HG03196 (cell line): ENCODE measurements at regions not wholly inside any gene's neighbourhood (a gene's known extent, or its start where the extent isn't known, plus 50 kb on each side); places are given as distances from the start of the nearest gene placed in this dataset.

Experiments used
- ATAC-seq: cut with Tn5 transposase; IDR thresholded peaks from one replicate; pipeline ENCODE4 v1.9.1; 2021; ENCODE audit not compliant: unreplicated experiment

DNA sequence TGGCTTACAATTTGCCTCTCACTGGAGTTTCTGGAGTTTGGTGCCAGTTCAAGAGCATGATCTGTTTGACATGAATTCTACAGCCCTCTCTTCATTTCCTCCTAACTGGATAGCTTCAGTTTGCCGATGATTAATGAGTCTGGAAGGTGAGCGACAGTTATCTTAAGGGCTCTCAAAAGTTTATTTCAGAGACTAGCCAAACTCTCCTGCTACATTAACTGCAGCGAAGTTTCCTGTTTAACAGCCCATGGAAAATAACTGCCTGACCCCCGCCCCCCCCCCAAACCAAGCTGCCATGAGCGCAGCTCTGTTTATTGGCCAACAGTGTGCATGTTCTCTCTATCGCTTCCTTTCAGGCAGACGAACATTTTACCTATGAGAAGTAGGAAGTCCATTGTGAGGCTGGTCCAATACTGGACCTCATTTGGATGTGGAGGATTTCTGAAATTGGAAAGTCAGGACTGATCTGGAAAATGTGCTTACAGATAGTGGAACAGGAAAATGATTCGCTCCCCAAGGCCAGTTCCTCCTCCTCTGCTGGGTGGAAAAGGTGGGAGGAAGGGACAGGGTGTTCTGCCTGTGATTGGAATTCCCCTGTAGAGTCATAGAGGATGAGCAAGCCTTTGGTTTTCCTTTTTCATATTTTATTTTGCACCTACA is 522.2 kb upstream of the JAG1 start:
- no peak for ATAC-seq

GRCh38 chr20:11197851-11198250 is 524.1 kb upstream of the JAG1 start:
- ATAC-seq: no peak

- ATAC-seq: no peak
Measured at GRCh38 chr20:11200423-11200822, 526.6 kb upstream of the JAG1 start.

DNA sequence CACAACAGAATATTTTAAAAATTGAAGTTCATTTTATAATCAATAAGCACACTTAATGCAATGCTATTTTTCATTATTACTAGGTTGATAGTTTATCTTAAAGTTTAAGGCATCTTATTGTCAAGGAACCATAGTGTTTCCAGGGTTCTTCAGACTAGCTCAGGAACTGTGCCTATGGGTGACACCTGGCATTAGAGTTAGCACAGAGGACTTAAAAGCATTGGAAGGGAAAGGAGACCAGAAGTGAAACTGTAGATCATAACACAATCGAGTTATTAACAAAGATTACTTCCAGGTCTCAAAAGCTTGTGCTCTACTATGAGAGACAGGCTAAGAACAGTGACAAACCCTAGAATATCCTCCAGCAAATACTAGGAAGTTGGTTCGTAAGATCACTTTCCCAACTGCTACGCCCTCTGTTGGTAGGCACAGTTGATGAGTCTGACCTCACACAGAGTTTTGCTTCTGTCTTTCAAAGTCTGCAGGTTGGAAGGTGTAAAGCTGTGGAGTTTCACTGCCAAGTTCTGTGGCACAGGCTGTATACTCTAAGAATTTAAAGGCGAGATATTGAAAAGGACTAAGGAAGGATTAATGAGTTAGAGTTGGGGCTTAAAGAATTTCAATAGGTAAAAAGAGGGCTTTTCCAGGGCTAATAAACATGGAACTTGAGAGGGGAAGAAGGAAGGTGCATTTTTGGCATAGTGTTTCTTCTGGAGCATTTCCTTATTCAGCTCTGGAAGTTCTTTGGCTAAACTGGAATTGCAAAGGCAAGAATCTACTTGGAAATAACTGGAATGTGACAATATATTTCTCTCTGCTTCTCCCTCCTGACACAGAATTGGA is 531.3 kb upstream of the JAG1 start:
- ATAC-seq: peak; percentile 86

- ATAC-seq: no peak
Measured at GRCh38 chr20:11205769-11206362, 532.1 kb upstream of the JAG1 start.

DNA sequence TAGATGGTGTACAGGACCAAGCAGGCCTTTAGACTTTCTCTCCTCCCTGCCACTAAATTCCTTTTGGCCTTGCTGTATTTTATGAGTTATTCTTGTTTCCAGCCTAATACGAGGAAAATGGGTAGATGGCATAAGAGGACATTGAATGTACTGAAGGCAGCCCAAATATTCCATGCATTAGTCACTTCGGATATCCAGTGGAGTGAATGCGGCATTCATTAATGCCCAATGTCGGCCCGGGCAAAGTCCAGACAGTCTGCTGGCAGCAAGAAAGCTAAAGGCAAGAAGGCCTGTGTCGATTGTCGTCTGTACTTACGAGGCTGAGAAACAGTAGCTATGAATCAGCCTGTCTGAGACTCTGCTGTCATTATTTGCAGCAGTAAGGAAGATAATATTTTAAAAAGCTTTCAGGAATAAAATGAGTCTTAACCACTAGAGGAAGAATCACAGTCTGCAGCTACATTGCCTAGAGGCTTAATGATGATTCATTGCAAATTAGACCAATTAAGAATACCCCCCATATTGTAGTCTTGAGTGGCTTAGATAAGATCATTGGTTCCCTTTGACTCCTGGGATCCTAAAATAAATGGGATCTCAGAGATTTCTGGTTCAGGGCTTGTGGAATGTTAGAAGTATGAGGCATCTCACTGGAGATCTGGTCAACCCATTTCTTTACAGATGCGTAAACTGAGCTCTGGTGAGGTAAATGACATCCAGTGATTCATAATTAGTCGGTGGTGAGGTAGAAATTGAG is 534.1 kb upstream of the JAG1 start:
- ATAC-seq: no peak

- no peak for ATAC-seq
Measured at GRCh38 chr20:11210611-11211010, 536.8 kb upstream of the JAG1 start.

GRCh38 chr20:11212272-11212671 is 538.5 kb upstream of the JAG1 start:
- no peak for ATAC-seq

DNA sequence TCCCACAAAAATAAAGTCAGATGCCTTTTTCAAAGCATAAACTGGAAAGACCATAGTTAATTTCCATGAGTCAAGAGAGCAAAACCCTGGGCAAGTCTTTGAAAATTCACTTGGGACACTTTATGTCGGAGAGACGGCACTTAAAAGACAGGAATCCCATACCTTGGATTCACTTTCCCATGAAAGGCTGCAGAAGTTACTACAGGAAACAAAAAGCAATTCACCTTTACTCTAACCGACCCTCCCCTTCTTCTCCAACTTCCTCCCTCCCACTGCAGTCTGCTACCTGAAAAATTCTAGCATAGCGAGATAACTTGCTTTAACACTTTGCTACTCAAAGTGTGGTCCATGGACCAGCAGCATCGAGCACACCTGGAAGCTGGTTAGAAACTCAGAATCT is 539.1 kb upstream of the JAG1 start:
- no peak for ATAC-seq

GRCh38 chr20:11214256-11214840 is 540.5 kb upstream of the JAG1 start:
- ATAC-seq: no peak

DNA sequence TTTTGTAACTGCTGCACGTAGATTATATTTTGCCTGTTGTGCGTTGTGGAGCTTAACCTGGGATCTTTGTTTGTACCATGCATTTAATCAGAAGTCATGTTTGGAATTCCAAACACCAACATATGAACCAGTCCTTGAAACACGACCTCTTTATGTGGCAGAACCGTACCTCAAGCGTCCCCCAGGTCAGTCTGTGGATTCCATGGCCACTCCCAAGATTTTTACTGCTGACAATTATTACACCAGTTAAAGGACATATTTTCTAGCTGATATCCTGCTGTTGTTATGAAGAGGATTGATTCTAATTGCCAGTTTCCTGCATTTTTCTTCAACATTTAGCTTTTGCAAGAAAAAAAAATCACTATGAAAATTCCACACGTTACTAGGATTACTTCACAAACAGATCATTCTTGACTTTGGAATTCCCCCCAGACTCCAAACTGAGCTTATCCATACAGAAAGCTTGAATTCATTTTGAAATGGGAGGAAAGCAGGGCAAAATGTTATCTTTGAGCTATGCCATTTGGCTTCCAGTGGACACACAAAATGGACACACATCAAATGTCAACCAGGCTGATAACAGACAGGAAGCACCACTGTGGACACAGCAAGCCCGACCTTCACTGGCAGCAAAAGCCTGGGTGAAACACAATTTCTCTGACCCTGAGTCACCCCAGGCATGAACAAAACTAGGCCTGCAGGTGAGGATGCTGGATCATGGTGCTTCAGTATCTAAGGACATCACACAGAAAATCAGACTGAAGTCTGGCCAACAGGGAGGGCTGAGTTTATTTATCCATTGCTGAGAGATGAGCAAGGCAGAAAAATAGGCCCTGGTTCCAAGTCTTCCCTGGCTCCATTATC is 542.9 kb upstream of the JAG1 start:
- ATAC-seq: no peak

- ATAC-seq: no peak
Measured at GRCh38 chr20:11217326-11218172, 543.8 kb upstream of the JAG1 start.

GRCh38 chr20:11218173-11218680 is 544.4 kb upstream of the JAG1 start:
- no peak for ATAC-seq

GRCh38 chr20:11219192-11219591 is 545.4 kb upstream of the JAG1 start:
- ATAC-seq: no peak

DNA sequence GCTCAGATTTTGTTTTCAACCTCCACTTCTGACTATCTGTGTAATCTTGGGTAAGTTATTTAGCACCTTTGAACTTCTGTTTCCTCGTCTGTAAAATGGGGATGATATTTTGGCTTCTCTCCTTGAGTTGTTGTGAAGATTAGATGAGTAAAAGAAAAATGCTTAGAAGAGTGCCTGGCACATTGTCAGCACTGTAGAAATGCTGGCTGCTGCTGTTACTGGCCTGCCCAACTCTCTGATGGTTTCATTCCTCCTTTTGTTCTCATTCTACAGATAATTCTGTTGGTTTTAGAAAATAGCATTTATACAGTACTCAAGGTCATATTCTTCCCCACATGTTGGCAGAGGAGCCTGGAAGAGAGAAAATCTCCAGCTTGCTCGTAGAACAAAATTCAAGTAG is 547.2 kb upstream of the JAG1 start:
- no peak for ATAC-seq

DNA sequence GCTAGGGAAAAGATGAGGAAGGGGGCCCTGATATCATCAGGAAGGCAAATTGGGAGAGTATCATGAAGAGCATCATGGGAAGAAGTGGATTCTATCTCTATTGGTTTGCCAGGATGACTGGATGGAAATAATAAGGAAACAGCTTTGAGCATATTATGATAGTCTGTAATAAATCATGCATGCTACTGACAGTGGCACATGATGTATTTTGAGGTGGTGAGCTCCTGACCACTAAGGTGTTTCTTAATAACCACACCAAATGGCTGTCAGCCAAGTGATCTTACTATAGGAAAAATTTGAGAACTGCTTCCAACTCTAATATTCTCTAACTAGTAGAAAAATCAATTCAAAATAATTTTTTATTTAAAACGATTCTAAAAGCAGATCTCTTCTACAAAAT is 548.4 kb upstream of the JAG1 start:
- no peak for ATAC-seq

GRCh38 chr20:11227602-11228001 is 553.8 kb upstream of the JAG1 start:
- no peak for ATAC-seq

DNA sequence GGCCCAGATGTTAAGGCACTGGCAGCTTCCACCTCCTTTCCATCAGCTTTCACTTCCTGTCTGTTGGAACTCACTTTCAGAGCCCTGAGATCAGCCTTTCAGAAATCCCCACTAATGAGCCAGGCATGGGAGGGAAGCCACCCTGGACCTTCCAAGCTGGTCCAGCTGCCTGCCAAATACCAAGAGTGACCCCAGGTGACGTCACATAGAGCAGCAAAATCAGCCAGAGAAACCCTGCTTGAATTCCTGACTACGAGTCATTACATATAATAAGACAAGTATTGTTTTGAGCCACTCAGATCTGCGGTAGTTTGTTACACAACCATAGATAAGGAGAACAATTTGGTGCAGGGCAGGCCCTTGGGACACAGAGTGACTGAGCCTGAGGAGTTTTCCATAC is 556.0 kb upstream of the JAG1 start:
- ATAC-seq: no peak

- no peak for ATAC-seq
Measured at GRCh38 chr20:11230999-11231398, 557.2 kb upstream of the JAG1 start.
